Cardiac muscle cell (in vitro differentiated cells and primary cell): ENCODE measurements at regions not wholly inside any gene's neighbourhood (a gene's known extent, or its start where the extent isn't known, plus 50 kb on each side); places are given as distances from the start of the nearest gene placed in this dataset.

Source experiments
- DNase-seq, 2 donors: peaks; one replicate each; pipeline versions ENCODE4 v3.0.0 to v3.0.0-alpha.2; 2010 to 2017; ENCODE audit warnings: low read depth in 1 of 2, low spot score in 1 of 2
- H3K27ac ChIP-seq: fragments of 200-600 bp; sonication (generic); 2 replicates; pipeline ENCODE4 v1.5.1; 2016
- H3K27me3 ChIP-seq: fragments of 200-600 bp; sonication (generic); 2 replicates; pipeline ENCODE4 v1.6.0; 2016; ENCODE audit warnings: control low read depth
- H3K36me3 ChIP-seq: fragments of 200-600 bp; sonication (generic); 2 replicates; pipeline ENCODE4 v1.5.1; 2016; ENCODE audit warnings: control low read depth
- H3K4me1 ChIP-seq: fragments of 200-600 bp; sonication (generic); 2 replicates; pipeline ENCODE4 v1.8.1; 2017; ENCODE audit warnings: low read depth, mild to moderate bottlenecking, mixed run types
- H3K4me3 ChIP-seq: fragments of 200-600 bp; sonication (generic); 2 replicates; pipeline ENCODE4 v1.5.1; 2016; ENCODE audit warnings: mild to moderate bottlenecking
- H3K9me3 ChIP-seq: fragments of 200-600 bp; sonication (generic); 2 replicates; pipeline ENCODE4 v1.5.1; 2017; ENCODE audit warnings: low read depth, mild to moderate bottlenecking, control low read depth
- TF ChIP-seq, protein P1 (sequence below): IDR thresholded peaks from 2 replicates; pipeline ENCODE4 v1.5.1; 2012; ENCODE audit warnings: low read depth, mild to moderate bottlenecking, low read length

DNA sequence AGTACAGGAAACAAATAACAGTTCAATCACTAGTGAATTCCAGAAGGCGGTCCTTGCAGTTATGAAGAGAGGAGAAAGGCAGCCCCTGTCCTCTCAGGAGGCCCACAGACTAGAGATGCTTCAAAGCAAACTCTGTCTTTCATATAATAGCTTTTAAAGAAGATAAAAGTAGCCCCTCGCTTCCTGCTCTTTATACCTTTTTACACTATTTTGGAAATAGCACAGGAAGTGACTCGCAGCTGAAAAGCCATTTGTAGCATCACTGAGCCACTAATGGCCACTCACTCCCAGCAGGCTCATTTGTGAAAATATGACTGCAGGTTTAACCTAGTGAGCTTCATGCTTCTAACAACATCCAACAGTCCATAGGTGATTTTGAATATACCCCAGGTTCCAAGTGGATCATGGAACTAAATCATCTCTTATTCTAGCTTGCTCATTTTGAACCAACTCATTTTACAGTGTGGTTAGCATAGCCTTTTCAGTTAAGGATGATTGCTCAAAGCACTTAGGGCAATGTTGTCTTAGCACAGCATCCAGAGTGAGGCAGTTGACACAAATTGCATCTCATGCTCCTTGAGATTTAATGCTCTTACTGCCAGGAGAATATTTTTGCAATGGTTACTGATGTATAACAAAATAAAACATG, 136.0 kb upstream of the NRSN1 start:
- Histone ChIP-seq H3K9me3 (no peaks in the 10 kb centered on the region), H3K27ac (no peak overlapping the region), H3K4me1 (no peaks in the 10 kb centered on the region), H3K27me3 (no peaks in the 10 kb centered on the region), H3K4me3 (no peak overlapping the region), H3K36me3 (no peaks in the 10 kb centered on the region)
- DNase-seq = no peak
- TF ChIP-seq, protein P1, sequence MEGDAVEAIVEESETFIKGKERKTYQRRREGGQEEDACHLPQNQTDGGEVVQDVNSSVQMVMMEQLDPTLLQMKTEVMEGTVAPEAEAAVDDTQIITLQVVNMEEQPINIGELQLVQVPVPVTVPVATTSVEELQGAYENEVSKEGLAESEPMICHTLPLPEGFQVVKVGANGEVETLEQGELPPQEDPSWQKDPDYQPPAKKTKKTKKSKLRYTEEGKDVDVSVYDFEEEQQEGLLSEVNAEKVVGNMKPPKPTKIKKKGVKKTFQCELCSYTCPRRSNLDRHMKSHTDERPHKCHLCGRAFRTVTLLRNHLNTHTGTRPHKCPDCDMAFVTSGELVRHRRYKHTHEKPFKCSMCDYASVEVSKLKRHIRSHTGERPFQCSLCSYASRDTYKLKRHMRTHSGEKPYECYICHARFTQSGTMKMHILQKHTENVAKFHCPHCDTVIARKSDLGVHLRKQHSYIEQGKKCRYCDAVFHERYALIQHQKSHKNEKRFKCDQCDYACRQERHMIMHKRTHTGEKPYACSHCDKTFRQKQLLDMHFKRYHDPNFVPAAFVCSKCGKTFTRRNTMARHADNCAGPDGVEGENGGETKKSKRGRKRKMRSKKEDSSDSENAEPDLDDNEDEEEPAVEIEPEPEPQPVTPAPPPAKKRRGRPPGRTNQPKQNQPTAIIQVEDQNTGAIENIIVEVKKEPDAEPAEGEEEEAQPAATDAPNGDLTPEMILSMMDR = no peak

DNA sequence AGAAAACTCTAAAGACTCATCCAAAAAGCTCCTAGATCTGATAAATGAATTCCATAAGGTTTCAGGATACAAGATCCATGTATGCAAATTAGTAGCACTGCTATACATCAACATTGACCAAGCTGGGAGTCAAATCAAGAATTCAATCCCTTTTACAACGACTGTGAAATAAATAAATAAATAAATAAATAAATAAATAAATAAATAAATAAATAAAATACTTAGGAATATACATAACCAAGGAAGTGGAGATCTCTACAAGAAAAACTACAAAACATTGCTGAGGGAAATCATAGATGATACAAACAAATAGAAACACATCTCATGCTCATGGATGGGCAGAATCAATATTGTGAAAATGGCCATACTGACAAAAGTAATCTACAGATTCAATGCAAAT, 132.0 kb upstream of the NRSN1 start:
- Histone ChIP-seq H3K36me3 (no peaks in the 10 kb centered on the region), H3K4me1 (no peaks in the 10 kb centered on the region), H3K27me3 (no peaks in the 10 kb centered on the region), H3K27ac (no peak overlapping the region), H3K9me3 (no peaks in the 10 kb centered on the region), H3K4me3 (no peak overlapping the region)
- TF ChIP-seq, protein P1 = no peak
- no peak for DNase-seq

DNA sequence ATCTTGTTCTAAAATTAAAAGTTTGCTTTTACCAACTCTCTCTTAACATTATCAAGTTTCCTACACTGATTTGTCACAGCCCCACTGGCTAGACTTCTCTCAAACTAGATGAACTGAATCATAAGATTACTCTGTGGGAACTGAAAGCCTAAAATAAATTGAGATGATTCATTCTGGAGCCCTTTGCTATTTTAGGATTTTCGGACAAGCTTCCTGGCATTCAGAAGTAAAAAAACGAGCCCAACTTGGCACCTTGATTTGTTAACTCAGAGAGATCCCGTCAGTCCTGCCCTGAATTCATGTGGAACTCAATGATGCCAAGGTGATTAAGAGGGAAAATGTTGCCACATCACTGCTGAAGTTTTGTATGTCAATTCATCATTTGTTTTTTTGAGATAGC, 122.0 kb upstream of the NRSN1 start:
- TF ChIP-seq, protein P1 = no peak
- H3K27ac ChIP-seq = no peak overlapping the region

DNA sequence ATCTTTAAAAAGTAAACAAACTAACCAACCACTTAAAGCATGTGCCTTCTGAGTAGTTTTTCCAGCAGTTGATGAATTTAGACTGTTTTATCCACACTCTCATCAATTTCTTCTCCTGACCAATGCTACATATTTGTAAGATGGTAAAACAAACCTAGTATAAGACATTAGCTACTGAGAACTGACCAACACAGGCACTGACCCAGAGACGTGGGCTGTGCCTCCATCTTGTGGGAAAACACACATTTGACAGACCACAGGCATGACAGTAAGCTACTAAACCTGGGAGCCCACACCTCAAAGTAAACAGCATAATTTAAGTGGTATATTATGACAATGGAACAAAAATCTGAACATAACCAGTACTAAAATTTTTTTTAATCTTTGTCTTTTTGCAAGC, 121.4 kb upstream of the NRSN1 start:
- no peak overlapping the region for H3K4me3 ChIP-seq
- H3K27ac ChIP-seq = no peak overlapping the region
- H3K9me3 ChIP-seq = no peaks in the 10 kb centered on the region
- H3K4me1 ChIP-seq = no peaks in the 10 kb centered on the region
- no peaks in the 10 kb centered on the region for H3K27me3 ChIP-seq
- H3K36me3 ChIP-seq = no peaks in the 10 kb centered on the region
- TF ChIP-seq, protein P1 = no peak
- no peak for DNase-seq

More for the DNA sequence above, 122.0 kb upstream of the NRSN1 start:
- H3K4me1 ChIP-seq = no peaks in the 10 kb centered on the region
- H3K4me3 ChIP-seq = no peak overlapping the region
- no peak for DNase-seq
- H3K9me3 ChIP-seq = no peaks in the 10 kb centered on the region
- H3K27me3 ChIP-seq = no peaks in the 10 kb centered on the region
- no peaks in the 10 kb centered on the region for H3K36me3 ChIP-seq

DNA sequence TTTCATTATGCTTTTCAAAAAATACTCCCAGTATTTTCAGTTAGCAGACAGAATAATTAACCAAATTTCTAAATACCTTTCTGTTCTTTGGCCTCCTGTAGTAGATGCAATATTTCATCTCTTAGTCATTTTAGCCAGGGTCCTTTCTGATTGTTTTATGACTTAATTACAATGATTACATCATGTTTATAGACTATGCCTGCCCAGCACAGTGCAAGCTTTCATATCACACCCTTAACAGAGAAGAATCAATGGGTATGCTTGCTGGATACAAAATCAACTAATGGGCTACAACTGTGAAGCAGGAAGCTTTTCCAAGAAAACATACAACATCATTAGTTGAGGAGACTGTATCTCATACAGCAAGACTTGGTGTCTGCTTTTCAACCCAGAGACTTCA, 119.8 kb upstream of the NRSN1 start:
- Histone ChIP-seq H3K4me3 (no peak overlapping the region), H3K27me3 (no peaks in the 10 kb centered on the region), H3K36me3 (no peaks in the 10 kb centered on the region), H3K9me3 (no peaks in the 10 kb centered on the region), H3K4me1 (no peaks in the 10 kb centered on the region), H3K27ac (no peak overlapping the region)
- no peak for DNase-seq
- TF ChIP-seq, protein P1 = no peak
